ENCODE measurements at regions not wholly inside any gene's neighbourhood (a gene's known extent, or its start where the extent isn't known, plus 50 kb on each side); places are given as distances from the start of the nearest gene placed in this dataset.

DNA sequence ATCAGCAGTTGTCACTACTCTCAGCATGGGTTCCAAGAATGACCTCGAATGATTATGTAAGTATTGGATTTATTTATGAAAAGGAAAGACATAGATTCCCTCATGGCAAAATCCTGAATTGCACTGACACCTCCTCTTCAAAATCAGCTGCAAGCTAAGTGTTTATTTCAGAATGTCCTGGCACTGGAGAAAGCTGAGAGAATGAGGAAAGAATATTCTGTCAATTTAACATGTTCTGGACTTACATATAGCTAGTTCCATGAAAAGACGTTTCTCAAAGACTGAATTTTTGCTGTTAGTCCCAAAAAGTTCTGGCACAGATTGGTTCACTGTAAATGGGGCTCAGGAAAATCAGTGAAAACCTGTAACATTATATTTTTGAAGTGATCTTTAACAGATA lies 120.3 kb downstream of the NREP start:
- no peak overlapping the region for H3K4me3 ChIP-seq
- intact Hi-C loops (cut with DNase I), result no loop called here
- no peak overlapping the region for H3K27ac ChIP-seq
- no peak for DNase-seq
- no peaks in the 10 kb centered on the region for H3K4me1 ChIP-seq (replicated peaks in 1 of 2)
- H3K36me3 ChIP-seq (replicated peaks in 1 of 2), result no peaks in the 10 kb centered on the region
- no peak for TF ChIP-seq CTCF (IDR thresholded peaks at IDR 0.05)
- TF ChIP-seq POLR2A (IDR thresholded peaks at IDR 0.05), result no peak
- 49 to 68% (median 65%) methylated on average over 2 of the region's 2 CpGs for WGBS, 4 donors
- H3K27me3 ChIP-seq, result no peaks in the 10 kb centered on the region
- H3K9me3 ChIP-seq (replicated peaks in 1 of 3), result no peaks in the 10 kb centered on the region

GRCh38 chr5:111635916-111636570 lies 121.0 kb downstream of the NREP start:
- no peak for TF ChIP-seq CTCF (IDR thresholded peaks at IDR 0.05)
- no peak for TF ChIP-seq POLR2A (IDR thresholded peaks at IDR 0.05)
- intact Hi-C loops (cut with DNase I), result no loop called here
- H3K9me3 ChIP-seq (replicated peaks in 1 of 3), result no peaks in the 10 kb centered on the region
- DNase-seq, result peak in 1 of 7 donors; percentile 16
- no peaks in the 10 kb centered on the region for H3K27me3 ChIP-seq
- no peaks in the 10 kb centered on the region for H3K36me3 ChIP-seq (replicated peaks in 1 of 2)
- H3K4me3 ChIP-seq, result no peak overlapping the region
- no peak overlapping the region for H3K27ac ChIP-seq
- WGBS, 4 donors, result 40 to 52% (median 43%) methylated on average over 3 of the region's 3 CpGs
- H3K4me1 ChIP-seq (replicated peaks in 1 of 2), result no peaks in the 10 kb centered on the region

DNA sequence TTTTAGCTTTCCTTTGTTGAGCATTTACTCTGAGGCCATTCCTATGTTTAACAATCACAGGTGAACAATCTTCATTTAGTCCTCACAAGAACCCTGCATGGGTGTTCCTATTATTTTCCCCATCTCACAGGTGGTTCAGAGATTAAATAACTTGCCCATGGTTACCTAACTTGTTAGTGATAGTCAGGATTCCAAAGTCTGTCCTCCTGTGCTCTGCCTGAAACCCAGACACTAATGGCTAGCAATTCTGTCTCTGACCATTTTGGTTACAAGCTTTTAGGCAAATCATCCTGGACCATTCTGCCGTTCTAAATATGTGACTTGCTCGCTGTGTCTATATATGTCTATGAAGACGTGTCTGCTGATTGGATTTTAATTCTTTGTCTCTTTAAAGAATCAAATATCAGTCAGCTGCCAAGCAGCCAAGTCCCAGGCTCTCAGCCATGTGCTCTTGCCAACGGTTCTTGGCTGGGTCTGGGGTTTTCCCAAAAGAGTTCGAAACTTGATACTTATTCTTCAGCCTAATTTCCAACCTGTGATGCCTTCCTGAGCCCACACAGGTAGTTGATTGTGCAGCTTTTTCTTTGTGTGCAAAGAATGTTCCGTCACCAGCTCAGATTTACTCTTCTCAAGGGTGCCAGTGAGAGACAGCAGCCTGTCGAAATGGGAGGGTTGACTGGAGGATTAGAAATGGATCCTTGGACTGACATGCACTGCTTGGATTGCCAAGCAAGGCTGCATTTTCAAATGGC lies 121.7 kb downstream of the NREP start:
- Histone ChIP-seq H3K27me3 (no peaks in the 10 kb centered on the region), H3K9me3 (replicated peaks in 1 of 3) (no peaks in the 10 kb centered on the region), H3K36me3 (replicated peaks in 1 of 2) (no peaks in the 10 kb centered on the region), H3K4me1 (replicated peaks in 1 of 2) (no peaks in the 10 kb centered on the region), H3K4me3 (no peak overlapping the region), H3K27ac (no peak overlapping the region)
- WGBS, 4 donors, result 45 to 59% (median 52%) methylated on average over 7 of the region's 7 CpGs
- peak in 1 of 7 donors; percentile 21 for DNase-seq
- no peak for TF ChIP-seq POLR2A (IDR thresholded peaks at IDR 0.05)
- no peak for TF ChIP-seq CTCF (IDR thresholded peaks at IDR 0.05)
- intact Hi-C loops (cut with DNase I), result no loop called here

- WGBS, 4 donors, result 81 to 98% (median 95%) methylated on average over 3 of the region's 3 CpGs
- no peaks in the 10 kb centered on the region for H3K9me3 ChIP-seq (replicated peaks in 1 of 3)
- intact Hi-C loops (cut with DNase I), result no loop called here
- H3K36me3 ChIP-seq (replicated peaks in 1 of 2), result no peaks in the 10 kb centered on the region
- H3K4me3 ChIP-seq, result no peak overlapping the region
- no peak overlapping the region for H3K27ac ChIP-seq
- no peaks in the 10 kb centered on the region for H3K4me1 ChIP-seq (replicated peaks in 1 of 2)
- DNase-seq, result no peak
- TF ChIP-seq POLR2A (IDR thresholded peaks at IDR 0.05) (no peak), CTCF (IDR thresholded peaks at IDR 0.05) (no peak)
- H3K27me3 ChIP-seq, result no peaks in the 10 kb centered on the region
Measured at GRCh38 chr5:111631328-111631727, 119.0 kb upstream of the STARD4 start.
